AG04450 (cell line): ENCODE measurements at regions not wholly inside any gene's neighbourhood (a gene's known extent, or its start where the extent isn't known, plus 50 kb on each side); places are given as distances from the start of the nearest gene placed in this dataset.

Experiments
- CTCF ChIA-PET: fragments of 300-600, 350-600 bp; formaldehyde crosslinking; extraction: SDS; loops from one replicate; lab custom pipeline; 2022; ENCODE audit warnings: antibody characterized with exemption, inconsistent platforms; lab: Charles Lee
- POLR2A ChIA-PET: fragments of 350-600 bp; formaldehyde crosslinking; extraction: SDS; loops from one replicate; lab custom pipeline; 2021; ENCODE audit warnings: antibody characterized with exemption, inconsistent platforms; lab: Yijun Ruan, JAX
- DNase-seq: peaks from one replicate; pipeline ENCODE4 v3.0.0-alpha.2; 2011; ENCODE audit warnings: low read depth, low spot score
- H3K27ac ChIP-seq: one replicate; pipeline ENCODE4 v1.5.1; 2012; ENCODE audit warnings: low read depth, low read length, control low read depth
- H3K27me3 ChIP-seq: one replicate; pipeline ENCODE4 v1.6.0; 2012; ENCODE audit warnings: low read length; ENCODE audit not compliant: control insufficient read depth, insufficient read depth
- H3K4me3 ChIP-seq: 2 replicates; pipeline ENCODE4 v1.5.1; 2011; ENCODE audit warnings: mild to moderate bottlenecking, low read depth, low read length, control low read depth
- H3K9me3 ChIP-seq: 2 replicates; pipeline ENCODE4 v1.5.1; 2012; ENCODE audit warnings: low read length; ENCODE audit not compliant: control insufficient read depth, insufficient read depth
- CTCF ChIP-seq: IDR thresholded peaks from 2 replicates; pipeline ENCODE4 v1.5.1; 2011; ENCODE audit warnings: low read depth, low read length, control low read depth, inconsistent platforms

- Histone ChIP-seq H3K4me3 (no peak overlapping the region), H3K27me3 (no peaks in the 10 kb centered on the region), H3K9me3 (no peaks in the 10 kb centered on the region), H3K27ac (no peak overlapping the region)
- CTCF ChIA-PET, result no interaction called here
- TF ChIP-seq CTCF, result no peak
- DNase-seq, result no peak
- POLR2A ChIA-PET, result no interaction called here
These were observed 194.0 kb downstream of the NRIP1 start for GRCh38 chr21:14870853-14871149.

- DNase-seq, result no peak
- Histone ChIP-seq H3K27me3 (no peaks in the 10 kb centered on the region), H3K9me3 (no peaks in the 10 kb centered on the region), H3K27ac (no peak overlapping the region), H3K4me3 (no peak overlapping the region)
- ChIA-PET POLR2A (no interaction called here), CTCF (interaction anchor here (0.7 kb wide), 1 partner anchor 151 kb away, joined by 3 read pairs; no protein-coding TSS in a partner anchor)
- TF ChIP-seq CTCF, result no peak
These were observed 194.6 kb downstream of the NRIP1 start for GRCh38 chr21:14869984-14870852.

- Histone ChIP-seq H3K9me3 (no peaks in the 10 kb centered on the region), H3K27ac (no peak overlapping the region), H3K27me3 (no peaks in the 10 kb centered on the region), H3K4me3 (no peak overlapping the region)
- CTCF ChIA-PET, result interaction anchor here (0.7 to 0.8 kb wide), 2 partner anchors 296 to 616 kb away, joined by 3 read pairs; no protein-coding TSS in a partner anchor
- TF ChIP-seq CTCF, result no peak
- DNase-seq, result no peak
- POLR2A ChIA-PET, result no interaction called here
These were observed 197.7 kb downstream of the NRIP1 start for GRCh38 chr21:14866859-14867765.

- Histone ChIP-seq H3K27me3 (no peaks in the 10 kb centered on the region), H3K4me3 (no peak overlapping the region)
- CTCF ChIA-PET, result interaction anchor here (0.5 to 1.8 kb wide), 33 partner anchors 10 to 618 kb away, joined by 3 to 21 read pairs (median 4); partner anchors contain the start of gene NRIP1
These were observed 200.4 kb downstream of the NRIP1 start for GRCh38 chr21:14864211-14865021.

More at GRCh38 chr21:14864211-14865021, 200.4 kb downstream of the NRIP1 start:
- Histone ChIP-seq H3K9me3 (no peaks in the 10 kb centered on the region), H3K27ac (no peak overlapping the region)
- POLR2A ChIA-PET, result no interaction called here
- peak; percentile 42 for DNase-seq
- peak; percentile 76 for TF ChIP-seq CTCF
